ENCODE measurements at regions not wholly inside any gene's neighbourhood (a gene's known extent, or its start where the extent isn't known, plus 50 kb on each side); places are given as distances from the start of the nearest gene placed in this dataset.
"Not testable (repeated sequence)": the region's sequence is repeated elsewhere in the genome, so short reads cannot be mapped to it uniquely, and the experiment has no call there.

DNA sequence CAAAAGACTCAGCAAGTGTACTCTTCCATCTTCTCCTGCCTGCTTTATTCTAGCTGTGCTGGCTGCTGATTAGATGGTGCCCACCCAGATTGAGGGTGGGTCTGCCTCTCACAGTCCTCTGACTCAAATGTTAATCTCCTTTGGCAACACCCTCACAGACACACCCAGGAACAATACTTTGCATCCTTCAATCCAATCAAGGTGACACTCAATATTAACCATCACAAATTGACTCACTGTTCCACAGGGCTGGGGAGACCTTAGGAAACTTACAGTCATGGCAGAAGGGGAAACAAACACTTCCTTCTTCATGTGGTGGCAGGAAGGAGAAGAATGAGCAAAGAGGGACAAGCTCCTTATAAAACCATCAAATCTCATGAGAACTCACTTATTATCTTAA, 94.9 kb upstream of the PLSCR5 start:
- peak overlapping the region in 1 of 9 donors; percentile 17 for H3K27ac Mint-ChIP-seq
- H3K27me3 ChIP-seq (ENCODE audit: control insufficient read depth in 2 of 2, insufficient read depth in 2 of 2, low read length in 2 of 2); H3K27ac ChIP-seq (ENCODE audit: low read depth, low read length); H3K36me3 Mint-ChIP-seq; H3K4me1 Mint-ChIP-seq; POLR2A ChIA-PET; CTCF ChIA-PET; H3K4me3 ChIP-seq (ENCODE audit: low read length); H3K4me1 ChIP-seq (ENCODE audit: control insufficient read depth in 2 of 2, insufficient read depth in 2 of 2, low read length in 2 of 2); H3K4me3 Mint-ChIP-seq; H3K9me3 ChIP-seq (ENCODE audit: control insufficient read depth in 2 of 3, low read length in 3 of 3); ATAC-seq; H3K36me3 ChIP-seq (ENCODE audit: control insufficient read depth in 2 of 3, insufficient read depth in 3 of 3, low read length in 3 of 3); intact Hi-C loops (cut with micrococcal nuclease); H3K9me3 Mint-ChIP-seq; H3K27me3 Mint-ChIP-seq; DNase-seq: not testable (repeated sequence)

DNA sequence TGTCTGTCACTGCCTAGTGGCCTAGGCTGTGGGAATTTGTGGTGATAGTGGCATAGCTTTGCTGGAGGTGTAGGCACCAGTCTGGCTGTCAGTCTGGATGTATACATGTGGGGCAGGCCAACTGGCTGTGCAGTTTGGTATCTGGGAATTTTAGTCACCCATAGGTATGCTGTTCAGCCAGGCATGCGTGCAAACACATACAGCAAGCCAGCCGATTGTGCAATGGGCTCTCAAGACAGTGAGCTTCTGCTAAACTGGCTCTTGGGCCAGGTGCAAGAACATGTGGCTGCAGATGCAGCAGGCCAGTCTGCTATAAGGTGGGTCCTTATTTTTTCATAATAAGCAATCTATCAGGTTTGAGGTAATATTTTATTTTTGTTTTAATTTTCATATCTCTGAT, 87.1 kb upstream of the PLSCR5 start:
- Mint-ChIP-seq H3K36me3 (no peaks in the 10 kb centered on the region), H3K4me1 (no peaks in the 10 kb centered on the region), H3K27me3 (no peaks in the 10 kb centered on the region), H3K4me3 (no peak overlapping the region), H3K27ac (no peak overlapping the region), H3K9me3 (peaks cover 0 to 23% (median 7%) of the 10 kb centered on the region in 11 donors)
- Histone ChIP-seq H3K9me3 (ENCODE audit: control insufficient read depth in 2 of 3, low read length in 3 of 3) (peaks cover 0 to 7% (median 0%) of the 10 kb centered on the region in 3 experiments), H3K4me3 (ENCODE audit: low read length) (no peak overlapping the region), H3K27ac (ENCODE audit: low read depth, low read length) (no peak overlapping the region), H3K4me1 (ENCODE audit: control insufficient read depth in 2 of 2, insufficient read depth in 2 of 2, low read length in 2 of 2) (no peaks in the 10 kb centered on the region), H3K27me3 (ENCODE audit: control insufficient read depth in 2 of 2, insufficient read depth in 2 of 2, low read length in 2 of 2) (no peaks in the 10 kb centered on the region), H3K36me3 (ENCODE audit: control insufficient read depth in 2 of 3, insufficient read depth in 3 of 3, low read length in 3 of 3) (no peaks in the 10 kb centered on the region)
- intact Hi-C loops (cut with micrococcal nuclease) = no loop called here
- CTCF ChIA-PET = no interaction called here
- no peak for ATAC-seq
- DNase-seq = no peak
- POLR2A ChIA-PET = no interaction called here

DNA sequence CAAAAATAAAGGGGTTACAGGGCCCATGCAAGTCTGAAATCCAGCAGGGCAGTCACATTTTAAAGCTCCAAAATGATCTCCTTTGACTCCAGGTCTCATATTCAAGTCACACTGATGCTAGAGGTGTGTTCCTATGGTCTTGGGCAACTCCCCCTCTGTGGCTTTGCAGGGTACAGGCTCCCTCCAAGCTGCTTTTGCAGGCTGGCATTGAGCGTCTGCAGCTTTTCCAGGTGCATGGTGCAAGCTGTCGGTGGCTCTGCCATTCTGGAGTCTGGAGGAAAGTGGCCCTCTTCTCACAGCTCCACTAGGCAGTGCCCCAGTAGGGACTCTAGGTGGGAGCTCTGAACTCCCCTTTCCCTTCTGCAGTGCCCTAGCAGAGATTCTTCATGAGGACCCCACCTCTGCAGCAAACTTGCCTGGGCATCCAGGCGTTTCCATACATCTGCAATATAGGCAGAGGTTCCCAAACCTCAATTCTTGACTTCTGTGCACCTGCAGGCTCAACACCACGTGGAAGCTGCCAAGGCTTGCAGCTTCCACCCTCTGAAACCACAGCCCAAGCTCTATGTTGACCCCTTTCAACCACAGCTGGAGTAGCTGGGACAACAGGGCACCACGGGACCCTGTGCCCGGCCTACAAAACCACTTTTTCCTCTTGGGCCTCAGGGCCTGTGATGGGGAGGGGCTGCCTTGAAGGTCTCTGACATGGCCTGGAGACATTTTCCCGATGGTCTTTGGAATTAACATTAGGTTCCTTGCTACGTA, 80.1 kb upstream of the PLSCR5 start:
- peaks cover 0 to 13% (median 2%) of the 10 kb centered on the region in 11 donors for H3K9me3 Mint-ChIP-seq
- Histone ChIP-seq H3K27me3 (ENCODE audit: control insufficient read depth in 2 of 2, insufficient read depth in 2 of 2, low read length in 2 of 2) (no peaks in the 10 kb centered on the region), H3K36me3 (ENCODE audit: control insufficient read depth in 2 of 3, insufficient read depth in 3 of 3, low read length in 3 of 3) (no peaks in the 10 kb centered on the region), H3K4me1 (ENCODE audit: control insufficient read depth in 2 of 2, insufficient read depth in 2 of 2, low read length in 2 of 2) (no peaks in the 10 kb centered on the region), H3K27ac (ENCODE audit: low read depth, low read length) (no peak overlapping the region), H3K4me3 (ENCODE audit: low read length) (no peak overlapping the region), H3K9me3 (ENCODE audit: control insufficient read depth in 2 of 3, low read length in 3 of 3) (no peaks in the 10 kb centered on the region)
- intact Hi-C loops (cut with micrococcal nuclease) = no loop called here
- H3K27me3 Mint-ChIP-seq = peaks cover 0 to 8% (median 0%) of the 10 kb centered on the region in 5 donors
- no peaks in the 10 kb centered on the region for H3K36me3 Mint-ChIP-seq
- no peak overlapping the region for H3K27ac Mint-ChIP-seq
- H3K4me1 Mint-ChIP-seq = no peaks in the 10 kb centered on the region
- no peak overlapping the region for H3K4me3 Mint-ChIP-seq
- POLR2A ChIA-PET = no interaction called here
- ATAC-seq = no peak
- no peak for DNase-seq
- CTCF ChIA-PET = no interaction called here

DNA sequence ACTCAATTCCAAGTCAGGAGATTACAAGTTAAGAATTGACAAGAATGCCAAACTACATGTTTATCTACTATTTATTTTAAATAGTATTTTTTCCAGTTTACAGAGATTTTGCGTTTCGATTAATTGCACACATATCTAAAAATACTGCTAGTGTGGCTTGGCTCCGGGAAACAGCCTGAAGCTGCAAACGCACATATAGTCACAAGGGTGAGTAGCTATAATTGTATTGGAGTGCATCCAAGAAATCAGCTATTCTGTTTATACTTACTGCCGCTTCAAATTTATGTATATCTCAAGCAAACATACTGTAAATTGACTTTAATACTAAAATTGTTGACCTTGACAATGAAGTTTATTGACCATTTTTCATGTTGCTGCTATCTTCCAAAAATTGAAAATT, 77.0 kb upstream of the PLSCR5 start:
- no peak for ATAC-seq
- Mint-ChIP-seq H3K4me3 (no peak overlapping the region), H3K27ac (no peak overlapping the region), H3K27me3 (peaks cover 0 to 8% (median 0%) of the 10 kb centered on the region in 5 donors), H3K9me3 (peaks cover 0 to 7% (median 0%) of the 10 kb centered on the region in 11 donors), H3K36me3 (no peaks in the 10 kb centered on the region), H3K4me1 (no peaks in the 10 kb centered on the region)
- DNase-seq = no peak
- H3K36me3 ChIP-seq (ENCODE audit: control insufficient read depth in 2 of 3, insufficient read depth in 3 of 3, low read length in 3 of 3) = no peaks in the 10 kb centered on the region
- H3K4me3 ChIP-seq (ENCODE audit: low read length) = no peak overlapping the region
- ChIA-PET CTCF (no interaction called here), POLR2A (no interaction called here)
- no peaks in the 10 kb centered on the region for H3K9me3 ChIP-seq (ENCODE audit: control insufficient read depth in 2 of 3, low read length in 3 of 3)
- no peak overlapping the region for H3K27ac ChIP-seq (ENCODE audit: low read depth, low read length)
- no peaks in the 10 kb centered on the region for H3K4me1 ChIP-seq (ENCODE audit: control insufficient read depth in 2 of 2, insufficient read depth in 2 of 2, low read length in 2 of 2)
- no peaks in the 10 kb centered on the region for H3K27me3 ChIP-seq (ENCODE audit: control insufficient read depth in 2 of 2, insufficient read depth in 2 of 2, low read length in 2 of 2)
- intact Hi-C loops (cut with micrococcal nuclease) = no loop called here

DNA sequence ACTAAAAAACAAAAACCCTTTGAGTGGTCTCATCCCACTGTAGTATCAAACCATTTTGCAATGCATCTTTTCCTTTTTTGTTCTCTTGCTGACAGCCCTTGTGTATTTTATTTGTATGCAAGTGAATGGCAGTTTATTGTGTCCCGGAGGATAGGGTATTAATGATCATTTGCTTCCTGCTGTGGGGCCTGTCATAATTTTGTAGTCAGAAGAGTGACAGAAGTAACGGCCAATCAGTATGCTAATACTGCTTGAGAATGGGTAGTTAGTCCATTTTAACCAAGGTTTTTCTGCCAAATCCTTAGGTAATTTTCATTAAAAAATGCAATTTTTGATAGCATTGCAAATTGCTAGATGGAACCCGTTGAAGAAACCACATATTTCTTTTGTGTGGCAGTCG, 75.5 kb upstream of the PLSCR5 start:
- H3K4me1 Mint-ChIP-seq = no peaks in the 10 kb centered on the region

DNA sequence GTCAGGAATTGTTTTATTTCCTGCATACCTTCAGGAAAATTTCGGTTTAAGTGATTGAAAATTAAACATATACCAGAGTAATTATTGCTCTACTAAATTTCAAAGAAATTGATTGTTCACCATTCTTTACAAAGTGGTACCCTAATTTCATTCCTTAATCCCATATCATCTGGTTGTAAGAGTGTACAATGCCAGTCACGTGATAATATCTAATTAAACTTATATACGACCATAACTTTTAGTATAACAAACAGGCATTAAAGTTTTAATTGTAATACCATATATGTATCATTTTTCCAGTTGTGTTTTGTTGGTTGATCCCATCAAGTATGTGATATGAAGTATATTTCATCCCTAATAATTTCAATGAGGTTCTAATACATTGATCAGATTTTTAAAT, 74.8 kb upstream of the PLSCR5 start:
- H3K9me3 ChIP-seq (ENCODE audit: control insufficient read depth in 2 of 3, low read length in 3 of 3) = no peaks in the 10 kb centered on the region
- H3K4me3 ChIP-seq (ENCODE audit: low read length) = no peak overlapping the region
- intact Hi-C loops (cut with micrococcal nuclease) = no loop called here
- H3K27me3 Mint-ChIP-seq = peaks cover 0 to 12% (median 0%) of the 10 kb centered on the region in 5 donors
- no peak overlapping the region for H3K27ac ChIP-seq (ENCODE audit: low read depth, low read length)
- DNase-seq = no peak
- H3K27ac Mint-ChIP-seq = no peak overlapping the region
- no peaks in the 10 kb centered on the region for H3K4me1 ChIP-seq (ENCODE audit: control insufficient read depth in 2 of 2, insufficient read depth in 2 of 2, low read length in 2 of 2)
- no peaks in the 10 kb centered on the region for H3K4me1 Mint-ChIP-seq
- no peaks in the 10 kb centered on the region for H3K27me3 ChIP-seq (ENCODE audit: control insufficient read depth in 2 of 2, insufficient read depth in 2 of 2, low read length in 2 of 2)
- no peaks in the 10 kb centered on the region for H3K36me3 Mint-ChIP-seq
- H3K9me3 Mint-ChIP-seq = peaks cover 0 to 4% (median 0%) of the 10 kb centered on the region in 11 donors
- ChIA-PET POLR2A (no interaction called here), CTCF (no interaction called here)
- no peaks in the 10 kb centered on the region for H3K36me3 ChIP-seq (ENCODE audit: control insufficient read depth in 2 of 3, insufficient read depth in 3 of 3, low read length in 3 of 3)
- H3K4me3 Mint-ChIP-seq = no peak overlapping the region
- ATAC-seq = no peak

More for the DNA sequence above, 75.5 kb upstream of the PLSCR5 start:
- no peaks in the 10 kb centered on the region for H3K36me3 Mint-ChIP-seq
- DNase-seq = no peak
- CTCF ChIA-PET = no interaction called here
- Histone ChIP-seq H3K4me3 (ENCODE audit: low read length) (no peak overlapping the region), H3K4me1 (ENCODE audit: control insufficient read depth in 2 of 2, insufficient read depth in 2 of 2, low read length in 2 of 2) (no peaks in the 10 kb centered on the region), H3K36me3 (ENCODE audit: control insufficient read depth in 2 of 3, insufficient read depth in 3 of 3, low read length in 3 of 3) (no peaks in the 10 kb centered on the region), H3K27ac (ENCODE audit: low read depth, low read length) (no peak overlapping the region), H3K27me3 (ENCODE audit: control insufficient read depth in 2 of 2, insufficient read depth in 2 of 2, low read length in 2 of 2) (no peaks in the 10 kb centered on the region), H3K9me3 (ENCODE audit: control insufficient read depth in 2 of 3, low read length in 3 of 3) (no peaks in the 10 kb centered on the region)
- peaks cover 0 to 12% (median 0%) of the 10 kb centered on the region in 5 donors for H3K27me3 Mint-ChIP-seq
- no peak overlapping the region for H3K27ac Mint-ChIP-seq
- intact Hi-C loops (cut with micrococcal nuclease) = no loop called here
- H3K4me3 Mint-ChIP-seq = no peak overlapping the region
- ATAC-seq = no peak
- H3K9me3 Mint-ChIP-seq = peaks cover 0 to 4% (median 0%) of the 10 kb centered on the region in 11 donors
- POLR2A ChIA-PET = no interaction called here

DNA sequence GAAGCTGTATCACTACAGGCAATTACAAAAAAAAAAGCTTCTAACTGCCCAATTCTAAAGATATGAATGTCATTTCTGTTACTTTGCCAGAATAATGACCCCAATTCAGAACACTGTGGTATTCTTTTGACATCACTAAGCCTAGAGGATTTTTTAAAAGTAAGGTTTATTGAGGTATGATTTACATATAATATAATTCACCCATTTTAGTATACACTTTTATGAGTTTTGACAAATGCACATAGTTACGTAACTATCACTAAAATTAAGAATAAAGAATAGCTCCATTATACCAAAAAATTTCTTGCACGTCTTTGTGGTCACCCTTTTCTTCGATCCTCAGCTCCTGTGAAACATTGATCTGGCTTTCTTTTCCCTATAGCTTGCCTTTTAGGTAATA, 74.0 kb upstream of the PLSCR5 start:
- intact Hi-C loops (cut with micrococcal nuclease) = no loop called here
- CTCF ChIA-PET = no interaction called here

More for the DNA sequence above, 74.0 kb upstream of the PLSCR5 start:
- POLR2A ChIA-PET = no interaction called here
- Histone ChIP-seq H3K4me1 (ENCODE audit: control insufficient read depth in 2 of 2, insufficient read depth in 2 of 2, low read length in 2 of 2) (no peaks in the 10 kb centered on the region), H3K9me3 (ENCODE audit: control insufficient read depth in 2 of 3, low read length in 3 of 3) (no peaks in the 10 kb centered on the region), H3K4me3 (ENCODE audit: low read length) (no peak overlapping the region), H3K27ac (ENCODE audit: low read depth, low read length) (no peak overlapping the region), H3K27me3 (ENCODE audit: control insufficient read depth in 2 of 2, insufficient read depth in 2 of 2, low read length in 2 of 2) (no peaks in the 10 kb centered on the region), H3K36me3 (ENCODE audit: control insufficient read depth in 2 of 3, insufficient read depth in 3 of 3, low read length in 3 of 3) (no peaks in the 10 kb centered on the region)
- no peak overlapping the region for H3K4me3 Mint-ChIP-seq
- H3K36me3 Mint-ChIP-seq = no peaks in the 10 kb centered on the region
- peaks cover 0 to 8% (median 0%) of the 10 kb centered on the region in 5 donors for H3K27me3 Mint-ChIP-seq
- H3K9me3 Mint-ChIP-seq = peaks cover 0 to 4% (median 0%) of the 10 kb centered on the region in 11 donors
- H3K27ac Mint-ChIP-seq = no peak overlapping the region
- no peaks in the 10 kb centered on the region for H3K4me1 Mint-ChIP-seq
- no peak for DNase-seq
- no peak for ATAC-seq
